HL-60 (cell line): ENCODE measurements at regions not wholly inside any gene's neighbourhood (a gene's known extent, or its start where the extent isn't known, plus 50 kb on each side); places are given as distances from the start of the nearest gene placed in this dataset.

Source experiments
- DNase-seq, 2 experiments: peaks; one replicate each; pipeline ENCODE4 v3.0.0-alpha.2; 2010 to 2020; ENCODE audit warnings: low read depth in 1 of 2, low spot score in 1 of 2
- H3K27ac ChIP-seq: fragments of 250-450 bp; sonication (Bioruptor Pico); replicated peaks from 2 replicates; pipeline ENCODE4 v1.5.1; 2020; ENCODE audit warnings: mild to moderate bottlenecking, moderate library complexity
- H3K27me3 ChIP-seq: fragments of 250-450 bp; sonication (Bioruptor Pico); 2 replicates; pipeline ENCODE4 v1.5.1; 2021; ENCODE audit warnings: mild to moderate bottlenecking, moderate library complexity; ENCODE audit not compliant: insufficient read depth, poor library complexity, severe bottlenecking
- H3K4me3 ChIP-seq: replicated peaks from 2 replicates; pipeline ENCODE4 v1.5.1; 2011; ENCODE audit warnings: mild to moderate bottlenecking, control low read depth, low read length; ENCODE audit not compliant: insufficient read depth
- GABPA ChIP-seq: IDR thresholded peaks from 2 replicates; pipeline ENCODE4 v1.6.1; 2012; ENCODE audit warnings: low read depth
- POLR2AphosphoS5 ChIP-seq: IDR thresholded peaks from 2 replicates; pipeline ENCODE4 v1.6.1; 2012; ENCODE audit warnings: low read depth
- REST ChIP-seq: IDR thresholded peaks from 2 replicates; pipeline ENCODE4 v1.6.1; 2012; ENCODE audit warnings: low read depth; ENCODE audit not compliant: insufficient replicate concordance
- SPI1 ChIP-seq: IDR thresholded peaks from 2 replicates; pipeline ENCODE4 v1.6.1; 2012; ENCODE audit warnings: low read depth, mild to moderate bottlenecking, borderline replicate concordance
- TF ChIP-seq, protein P1 (sequence below): IDR thresholded peaks from one replicate; pipeline ENCODE4 v1.5.1; 2011; ENCODE audit warnings: low read length, control low read depth, inconsistent platforms; ENCODE audit not compliant: insufficient read depth

DNA sequence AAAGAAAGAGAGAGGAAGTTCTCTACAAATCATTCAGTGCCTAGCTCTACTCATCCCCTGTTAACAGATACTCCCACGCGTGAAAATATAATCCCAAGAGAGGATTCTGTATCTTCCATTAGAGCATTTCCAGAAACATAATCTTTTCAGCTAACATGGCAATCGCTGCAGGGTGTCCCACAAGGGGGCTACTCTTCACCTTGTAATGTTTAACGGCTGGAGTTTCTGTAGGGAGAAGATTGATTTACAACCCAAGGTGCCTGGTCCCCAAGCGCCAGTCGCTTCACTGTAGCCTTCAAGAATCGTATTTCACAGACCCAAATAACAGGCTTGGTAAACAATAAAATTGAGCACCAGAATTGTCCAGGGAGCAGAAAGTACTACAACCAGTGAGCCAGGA lies 318.7 kb downstream of the TLE1 start:
- H3K27ac ChIP-seq, result no peak overlapping the region
- no peak for DNase-seq
- TF ChIP-seq SPI1, result no peak
- no peak for TF ChIP-seq GABPA
- no peak for TF ChIP-seq POLR2AphosphoS5
- TF ChIP-seq, protein P1, sequence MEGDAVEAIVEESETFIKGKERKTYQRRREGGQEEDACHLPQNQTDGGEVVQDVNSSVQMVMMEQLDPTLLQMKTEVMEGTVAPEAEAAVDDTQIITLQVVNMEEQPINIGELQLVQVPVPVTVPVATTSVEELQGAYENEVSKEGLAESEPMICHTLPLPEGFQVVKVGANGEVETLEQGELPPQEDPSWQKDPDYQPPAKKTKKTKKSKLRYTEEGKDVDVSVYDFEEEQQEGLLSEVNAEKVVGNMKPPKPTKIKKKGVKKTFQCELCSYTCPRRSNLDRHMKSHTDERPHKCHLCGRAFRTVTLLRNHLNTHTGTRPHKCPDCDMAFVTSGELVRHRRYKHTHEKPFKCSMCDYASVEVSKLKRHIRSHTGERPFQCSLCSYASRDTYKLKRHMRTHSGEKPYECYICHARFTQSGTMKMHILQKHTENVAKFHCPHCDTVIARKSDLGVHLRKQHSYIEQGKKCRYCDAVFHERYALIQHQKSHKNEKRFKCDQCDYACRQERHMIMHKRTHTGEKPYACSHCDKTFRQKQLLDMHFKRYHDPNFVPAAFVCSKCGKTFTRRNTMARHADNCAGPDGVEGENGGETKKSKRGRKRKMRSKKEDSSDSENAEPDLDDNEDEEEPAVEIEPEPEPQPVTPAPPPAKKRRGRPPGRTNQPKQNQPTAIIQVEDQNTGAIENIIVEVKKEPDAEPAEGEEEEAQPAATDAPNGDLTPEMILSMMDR, result no peak
- no peak for TF ChIP-seq REST
- no peak overlapping the region for H3K4me3 ChIP-seq
- H3K27me3 ChIP-seq, result no peaks in the 10 kb centered on the region

DNA sequence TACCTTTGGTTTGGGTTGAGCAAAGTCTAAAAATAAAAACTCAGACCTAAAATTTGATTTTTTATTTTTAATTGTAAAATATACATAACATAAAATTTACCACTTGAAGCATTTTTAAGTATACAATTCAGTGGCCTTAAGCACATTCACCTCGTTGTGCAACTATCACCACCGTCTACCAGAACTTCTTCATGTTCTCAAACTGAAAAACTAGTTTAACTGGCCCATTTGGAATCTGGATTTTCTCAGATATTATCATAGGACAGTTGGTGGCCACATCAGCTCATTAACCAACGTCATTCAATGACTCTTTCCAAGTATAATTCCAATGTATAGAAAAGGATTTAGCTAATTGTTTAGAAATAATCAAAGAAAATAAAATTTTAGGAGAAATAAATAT lies 319.3 kb downstream of the TLE1 start:
- H3K27ac ChIP-seq, result no peak overlapping the region
- TF ChIP-seq SPI1 (no peak), REST (no peak), POLR2AphosphoS5 (no peak), GABPA (no peak)
- TF ChIP-seq, protein P1, result no peak
- no peak overlapping the region for H3K4me3 ChIP-seq
- DNase-seq, result no peak
- no peaks in the 10 kb centered on the region for H3K27me3 ChIP-seq

- no peak overlapping the region for H3K4me3 ChIP-seq
- no peaks in the 10 kb centered on the region for H3K27me3 ChIP-seq
- H3K27ac ChIP-seq, result no peak overlapping the region
- DNase-seq, result no peak
- TF ChIP-seq, protein P1, result no peak
- TF ChIP-seq GABPA (no peak), SPI1 (no peak), REST (no peak), POLR2AphosphoS5 (no peak)
Measured at GRCh38 chr9:81369121-81369520, 320.2 kb downstream of the TLE1 start.
